ENCODE measurements at regions not wholly inside any gene's neighbourhood (a gene's known extent, or its start where the extent isn't known, plus 50 kb on each side); places are given as distances from the start of the nearest gene placed in this dataset.

GRCh38 chr3:72567474-72567873 is 280.8 kb downstream of the SHQ1 start:
- TF ChIP-seq EZH2 (IDR thresholded peaks at IDR 0.05; ENCODE audit: low read depth) = no peak
- TF ChIP-seq CTCF (conservative IDR thresholded peaks at IDR 0.05) = no peak
